ENCODE measurements at regions not wholly inside any gene's neighbourhood (a gene's known extent, or its start where the extent isn't known, plus 50 kb on each side); places are given as distances from the start of the nearest gene placed in this dataset.

DNA sequence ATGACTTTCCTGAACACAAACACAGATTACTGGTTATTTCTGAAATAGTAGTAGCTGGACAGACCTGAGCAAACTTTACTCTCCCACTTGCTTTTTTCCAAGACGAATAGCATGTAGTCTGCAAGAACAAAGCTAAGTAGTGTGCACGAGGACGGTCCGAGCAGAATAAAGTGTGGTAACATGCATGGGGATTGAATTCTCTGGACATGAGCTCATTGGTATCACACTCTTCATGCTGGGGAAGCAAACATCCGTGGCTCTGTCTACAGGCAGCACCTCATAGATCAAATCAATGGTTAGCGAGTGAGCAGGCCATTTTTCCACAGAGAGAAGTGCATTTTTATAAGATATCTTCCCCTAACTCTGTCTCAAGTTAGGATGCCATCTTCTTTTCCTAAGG is 164.8 kb upstream of the STK17B start:
- no peak for TF ChIP-seq CTCF (IDR thresholded peaks at IDR 0.05)
- TF ChIP-seq EZH2 (IDR thresholded peaks at IDR 0.05; ENCODE audit: borderline replicate concordance, insufficient read depth, low read depth, low read length, poor library complexity, severe bottlenecking) = no peak
